ENCODE measurements at regions not wholly inside any gene's neighbourhood (a gene's known extent, or its start where the extent isn't known, plus 50 kb on each side); places are given as distances from the start of the nearest gene placed in this dataset.
"Not testable (repeated sequence)": the region's sequence is repeated elsewhere in the genome, so short reads cannot be mapped to it uniquely, and the experiment has no call there.

DNA sequence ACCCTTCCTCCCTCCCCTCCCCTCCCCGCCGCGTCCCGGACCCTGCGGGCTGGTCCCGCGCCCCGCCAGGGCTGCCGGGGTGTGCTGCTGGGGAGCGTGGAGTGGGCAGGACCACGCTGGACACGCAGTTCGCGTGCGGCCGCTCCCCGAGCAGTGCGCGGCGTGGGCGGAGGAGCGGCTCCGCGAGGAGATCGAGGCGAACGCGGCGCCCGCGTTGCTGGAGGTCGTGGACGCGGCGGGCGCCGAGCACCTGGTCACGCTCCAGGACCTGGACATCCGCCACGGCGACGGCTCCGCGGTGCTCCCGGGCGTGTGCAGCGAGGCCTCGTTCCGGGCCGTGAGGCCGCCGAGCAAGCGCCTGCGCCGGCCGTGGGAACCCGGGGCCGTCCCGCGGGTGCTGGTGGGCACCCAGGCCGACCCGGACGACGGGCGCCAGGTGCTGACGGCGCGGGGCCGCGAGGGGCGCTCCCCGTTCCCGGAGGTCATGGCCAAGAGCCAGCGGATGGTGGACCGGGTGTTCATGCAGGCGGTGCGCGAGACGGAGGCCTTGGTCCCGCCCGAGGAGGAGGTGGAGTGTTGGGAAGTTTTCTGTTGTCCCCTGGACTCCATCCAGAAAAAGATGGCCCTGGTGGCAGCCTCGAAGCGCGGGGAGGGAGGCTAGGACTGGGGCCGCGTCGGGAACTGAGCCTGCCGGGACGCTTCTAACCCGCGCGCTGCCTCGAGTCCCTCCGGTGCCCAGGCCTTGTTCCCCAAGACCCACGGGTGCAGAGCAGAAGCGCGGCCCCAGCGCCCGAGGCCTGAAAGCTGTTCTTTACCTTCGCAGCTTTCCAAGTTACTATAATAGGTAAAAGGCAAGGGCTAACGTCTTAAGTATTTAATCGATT is 54.7 kb upstream of the EIF5 start:
- no peak for DNase-seq (ENCODE audit: low read depth)
- TF ChIP-seq, protein P1, sequence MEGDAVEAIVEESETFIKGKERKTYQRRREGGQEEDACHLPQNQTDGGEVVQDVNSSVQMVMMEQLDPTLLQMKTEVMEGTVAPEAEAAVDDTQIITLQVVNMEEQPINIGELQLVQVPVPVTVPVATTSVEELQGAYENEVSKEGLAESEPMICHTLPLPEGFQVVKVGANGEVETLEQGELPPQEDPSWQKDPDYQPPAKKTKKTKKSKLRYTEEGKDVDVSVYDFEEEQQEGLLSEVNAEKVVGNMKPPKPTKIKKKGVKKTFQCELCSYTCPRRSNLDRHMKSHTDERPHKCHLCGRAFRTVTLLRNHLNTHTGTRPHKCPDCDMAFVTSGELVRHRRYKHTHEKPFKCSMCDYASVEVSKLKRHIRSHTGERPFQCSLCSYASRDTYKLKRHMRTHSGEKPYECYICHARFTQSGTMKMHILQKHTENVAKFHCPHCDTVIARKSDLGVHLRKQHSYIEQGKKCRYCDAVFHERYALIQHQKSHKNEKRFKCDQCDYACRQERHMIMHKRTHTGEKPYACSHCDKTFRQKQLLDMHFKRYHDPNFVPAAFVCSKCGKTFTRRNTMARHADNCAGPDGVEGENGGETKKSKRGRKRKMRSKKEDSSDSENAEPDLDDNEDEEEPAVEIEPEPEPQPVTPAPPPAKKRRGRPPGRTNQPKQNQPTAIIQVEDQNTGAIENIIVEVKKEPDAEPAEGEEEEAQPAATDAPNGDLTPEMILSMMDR (IDR thresholded peaks at IDR 0.05; ENCODE audit: insufficient read depth, low read depth, low read length, missing control alignments) = no peak
- no peak overlapping the region for H3K4me3 ChIP-seq (ENCODE audit: low read depth, low read length)

DNA sequence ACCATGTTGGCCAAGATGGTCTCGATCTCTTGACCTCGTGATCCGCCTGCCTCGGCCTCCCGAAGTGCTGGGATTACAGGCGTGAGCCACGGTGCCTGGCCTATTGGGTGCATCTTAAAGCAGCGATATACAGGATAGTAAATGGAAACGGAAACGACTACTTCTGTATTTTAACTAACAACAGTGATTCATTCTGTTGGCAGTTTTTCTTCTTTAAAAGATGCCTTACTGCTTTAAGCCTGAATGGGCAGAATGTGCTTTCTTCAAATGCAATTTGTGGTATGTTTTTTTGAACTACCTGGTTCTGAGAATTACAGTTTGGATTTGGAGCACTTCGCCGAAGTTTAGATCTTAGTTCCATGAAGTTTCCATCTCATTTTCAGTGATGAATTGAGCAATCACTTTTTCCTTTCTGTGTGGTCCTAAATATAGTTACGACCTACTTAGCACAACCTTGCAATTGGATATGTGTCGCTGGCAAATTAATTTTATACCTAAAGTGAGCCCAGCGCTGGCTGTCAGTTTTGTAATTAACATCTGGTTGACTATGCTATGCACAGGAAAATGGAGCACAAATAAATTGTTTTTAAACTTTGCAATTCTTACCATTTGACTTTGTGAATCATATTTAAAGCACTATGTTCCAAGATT is 53.6 kb upstream of the EIF5 start:
- no peak for DNase-seq (ENCODE audit: low read depth)
- TF ChIP-seq, protein P1 (IDR thresholded peaks at IDR 0.05; ENCODE audit: insufficient read depth, low read depth, low read length, missing control alignments) = no peak
- no peak overlapping the region for H3K4me3 ChIP-seq (ENCODE audit: low read depth, low read length)

DNA sequence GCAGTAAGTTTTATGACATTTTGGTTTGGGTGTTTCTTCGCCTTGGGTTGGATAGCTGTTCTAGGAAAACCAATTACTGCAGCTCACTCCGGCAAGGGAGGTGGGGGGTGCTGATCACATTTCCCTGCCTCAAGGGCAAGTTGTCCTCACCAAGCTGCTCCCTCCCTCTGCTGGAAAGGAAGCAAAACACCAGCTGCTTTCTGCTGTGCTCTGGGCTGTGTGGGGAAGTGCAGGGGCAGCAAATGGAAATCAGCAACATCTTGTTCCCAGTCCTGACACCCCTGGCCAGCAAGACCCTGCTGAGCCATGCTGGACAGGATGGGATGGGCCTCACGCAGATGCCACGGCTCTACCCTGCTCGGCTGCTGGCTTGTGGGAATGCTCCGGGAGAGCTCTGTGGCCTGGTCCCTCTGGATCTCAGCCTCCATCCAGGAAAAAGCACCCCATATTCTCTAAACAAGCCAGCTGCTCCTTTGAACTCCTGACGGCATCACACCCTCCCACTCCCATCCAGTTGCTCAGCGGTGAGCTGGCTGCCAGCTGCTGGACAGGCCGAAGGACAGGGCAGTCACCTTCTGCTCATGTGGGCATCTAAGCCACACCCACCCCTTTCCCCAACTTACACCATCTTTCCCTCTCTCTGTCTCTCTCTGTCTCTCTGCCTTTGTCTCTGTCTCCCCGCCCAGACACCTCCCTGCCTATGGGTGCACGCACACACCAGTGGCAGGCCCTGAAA is 52.4 kb upstream of the EIF5 start:
- no peak overlapping the region for H3K4me3 ChIP-seq (ENCODE audit: low read depth, low read length)
- TF ChIP-seq, protein P1 (IDR thresholded peaks at IDR 0.05; ENCODE audit: insufficient read depth, low read depth, low read length, missing control alignments) = no peak
- no peak for DNase-seq (ENCODE audit: low read depth)

DNA sequence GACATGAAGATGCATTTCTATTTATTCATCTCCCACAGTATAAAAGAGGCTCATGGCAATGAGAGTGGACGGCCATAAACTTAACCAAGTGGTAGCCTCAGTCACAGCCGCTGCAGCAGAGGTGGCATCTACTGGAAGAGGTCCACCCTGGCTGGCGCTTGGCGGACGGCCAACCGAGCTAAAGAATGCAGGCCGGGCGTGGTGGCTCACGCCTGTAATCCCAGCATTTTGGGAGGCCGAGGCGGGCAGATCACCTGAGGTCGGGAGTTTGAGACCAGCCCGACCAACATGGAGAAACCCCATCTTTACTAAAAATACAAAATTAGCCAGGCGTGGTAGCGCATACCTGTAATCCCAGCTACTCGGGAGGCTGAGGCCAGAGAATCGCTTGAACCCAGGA is 51.7 kb upstream of the EIF5 start:
- H3K4me3 ChIP-seq (ENCODE audit: low read depth, low read length); DNase-seq (ENCODE audit: low read depth): not testable (repeated sequence)

DNA sequence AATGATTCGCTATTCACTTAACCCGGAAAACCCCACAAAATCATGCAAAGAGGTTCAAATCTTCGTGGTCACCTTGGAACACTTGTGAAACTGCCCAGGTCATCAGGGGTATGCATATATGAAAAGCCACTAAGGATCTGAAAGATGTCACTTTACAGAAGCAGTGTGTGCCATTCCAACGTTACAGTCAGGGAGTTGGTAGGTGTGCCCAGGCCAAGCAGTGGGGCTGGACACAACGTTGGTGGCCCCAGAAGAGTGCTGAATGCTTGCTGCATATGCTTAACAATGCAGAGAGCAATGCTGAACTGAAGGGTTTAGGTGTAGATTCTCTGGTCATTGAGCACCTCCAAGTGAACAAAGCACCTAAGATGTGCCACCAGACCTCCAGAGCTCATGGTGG is 51.1 kb upstream of the EIF5 start:
- TF ChIP-seq, protein P1 (IDR thresholded peaks at IDR 0.05; ENCODE audit: insufficient read depth, low read depth, low read length, missing control alignments) = no peak
- no peak overlapping the region for H3K4me3 ChIP-seq (ENCODE audit: low read depth, low read length)
- no peak for DNase-seq (ENCODE audit: low read depth)

DNA sequence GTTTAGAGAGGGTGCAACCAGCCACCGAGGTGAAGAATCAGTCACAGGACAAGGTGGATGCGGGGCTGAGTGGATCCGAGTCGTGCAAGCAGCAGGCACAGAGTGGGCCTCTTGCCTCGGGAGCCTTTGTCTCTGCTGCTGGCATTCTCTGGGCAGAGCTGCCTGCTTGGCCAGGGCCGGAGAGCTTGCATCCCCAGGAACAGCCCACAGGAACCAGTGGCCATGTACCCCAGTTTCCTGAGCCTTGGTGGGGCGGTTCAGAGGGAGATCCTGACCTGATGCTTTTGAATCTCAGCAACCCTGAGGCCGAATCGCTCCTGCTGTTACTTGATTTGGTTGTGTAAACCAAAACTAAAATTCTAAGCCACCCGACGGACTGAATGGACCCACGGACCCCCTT is 50.1 kb upstream of the EIF5 start:
- no peak for DNase-seq (ENCODE audit: low read depth)
- TF ChIP-seq, protein P1 (IDR thresholded peaks at IDR 0.05; ENCODE audit: insufficient read depth, low read depth, low read length, missing control alignments) = no peak
- H3K4me3 ChIP-seq (ENCODE audit: low read depth, low read length) = no peak overlapping the region
